Right lobe of liver (tissue), 4 donors: ENCODE measurements at regions not wholly inside any gene's neighbourhood (a gene's known extent, or its start where the extent isn't known, plus 50 kb on each side); places are given as distances from the start of the nearest gene placed in this dataset.

Experiments
- POLR2A ChIP-seq: fragments of 450-650 bp; IDR thresholded peaks from one replicate; pipeline ENCODE4 v1.6.1; 2017; ENCODE audit warnings: antibody characterized with exemption, mild to moderate bottlenecking
- TF ChIP-seq, protein P1 (sequence below), 4 donors: fragments of 200-600 bp in 3 of 4; fragments of 450-650 bp in 1 of 4; IDR thresholded peaks; one replicate each; pipeline versions ENCODE4 v1.5.1 to v1.8.0; 2016 to 2022; ENCODE audit warnings: antibody characterized with exemption in 4 of 4, mild to moderate bottlenecking in 2 of 4
- donor health status: DM: no; HTN: no; CAD: no.
- donor health status: DM: no; HTN: no; CAD: no.
- donor health status: DM: no; HTN: yes; CAD: no.

- TF ChIP-seq, protein P1, sequence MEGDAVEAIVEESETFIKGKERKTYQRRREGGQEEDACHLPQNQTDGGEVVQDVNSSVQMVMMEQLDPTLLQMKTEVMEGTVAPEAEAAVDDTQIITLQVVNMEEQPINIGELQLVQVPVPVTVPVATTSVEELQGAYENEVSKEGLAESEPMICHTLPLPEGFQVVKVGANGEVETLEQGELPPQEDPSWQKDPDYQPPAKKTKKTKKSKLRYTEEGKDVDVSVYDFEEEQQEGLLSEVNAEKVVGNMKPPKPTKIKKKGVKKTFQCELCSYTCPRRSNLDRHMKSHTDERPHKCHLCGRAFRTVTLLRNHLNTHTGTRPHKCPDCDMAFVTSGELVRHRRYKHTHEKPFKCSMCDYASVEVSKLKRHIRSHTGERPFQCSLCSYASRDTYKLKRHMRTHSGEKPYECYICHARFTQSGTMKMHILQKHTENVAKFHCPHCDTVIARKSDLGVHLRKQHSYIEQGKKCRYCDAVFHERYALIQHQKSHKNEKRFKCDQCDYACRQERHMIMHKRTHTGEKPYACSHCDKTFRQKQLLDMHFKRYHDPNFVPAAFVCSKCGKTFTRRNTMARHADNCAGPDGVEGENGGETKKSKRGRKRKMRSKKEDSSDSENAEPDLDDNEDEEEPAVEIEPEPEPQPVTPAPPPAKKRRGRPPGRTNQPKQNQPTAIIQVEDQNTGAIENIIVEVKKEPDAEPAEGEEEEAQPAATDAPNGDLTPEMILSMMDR (IDR thresholded peaks at IDR 0.05) = no peak
- TF ChIP-seq POLR2A = no peak
Measured at GRCh38 chr13:109419896-109420295, 366.5 kb downstream of the IRS2 start.
